ENCODE measurements at regions not wholly inside any gene's neighbourhood (a gene's known extent, or its start where the extent isn't known, plus 50 kb on each side); places are given as distances from the start of the nearest gene placed in this dataset.

- TF ChIP-seq POLR2A (IDR thresholded peaks at IDR 0.05), result no peak
- no peak for TF ChIP-seq CTCF (IDR thresholded peaks at IDR 0.05)
Observed at GRCh38 chr4:154691229-154691628, 52.6 kb upstream of the LRAT start.
